ENCODE measurements at regions not wholly inside any gene's neighbourhood (a gene's known extent, or its start where the extent isn't known, plus 50 kb on each side); places are given as distances from the start of the nearest gene placed in this dataset.

GRCh38 chr3:34407281-34407680, 608.9 kb downstream of the PDCD6IP start:
- TF ChIP-seq CTCF (IDR thresholded peaks at IDR 0.05) (no peak), POLR2A (IDR thresholded peaks at IDR 0.05) (no peak)
